Skeletal muscle cell (primary cell): ENCODE measurements at regions not wholly inside any gene's neighbourhood (a gene's known extent, or its start where the extent isn't known, plus 50 kb on each side); places are given as distances from the start of the nearest gene placed in this dataset.
"Not testable (repeated sequence)": the region's sequence is repeated elsewhere in the genome, so short reads cannot be mapped to it uniquely, and the experiment has no call there.

Experiments used
- DNase-seq: peaks from one replicate; pipeline ENCODE4 v3.0.0-alpha.2; 2010; ENCODE audit warnings: low read depth
- H3K4me3 ChIP-seq: 2 replicates; pipeline ENCODE4 v1.5.1; 2011; ENCODE audit warnings: low read depth, mild to moderate bottlenecking, control low read depth, low read length, moderate library complexity

GRCh38 chr7:25069900-25070443 is 55.1 kb downstream of the CYCS start:
- peak; percentile 51 for DNase-seq
- H3K4me3 ChIP-seq: no peak overlapping the region

DNA sequence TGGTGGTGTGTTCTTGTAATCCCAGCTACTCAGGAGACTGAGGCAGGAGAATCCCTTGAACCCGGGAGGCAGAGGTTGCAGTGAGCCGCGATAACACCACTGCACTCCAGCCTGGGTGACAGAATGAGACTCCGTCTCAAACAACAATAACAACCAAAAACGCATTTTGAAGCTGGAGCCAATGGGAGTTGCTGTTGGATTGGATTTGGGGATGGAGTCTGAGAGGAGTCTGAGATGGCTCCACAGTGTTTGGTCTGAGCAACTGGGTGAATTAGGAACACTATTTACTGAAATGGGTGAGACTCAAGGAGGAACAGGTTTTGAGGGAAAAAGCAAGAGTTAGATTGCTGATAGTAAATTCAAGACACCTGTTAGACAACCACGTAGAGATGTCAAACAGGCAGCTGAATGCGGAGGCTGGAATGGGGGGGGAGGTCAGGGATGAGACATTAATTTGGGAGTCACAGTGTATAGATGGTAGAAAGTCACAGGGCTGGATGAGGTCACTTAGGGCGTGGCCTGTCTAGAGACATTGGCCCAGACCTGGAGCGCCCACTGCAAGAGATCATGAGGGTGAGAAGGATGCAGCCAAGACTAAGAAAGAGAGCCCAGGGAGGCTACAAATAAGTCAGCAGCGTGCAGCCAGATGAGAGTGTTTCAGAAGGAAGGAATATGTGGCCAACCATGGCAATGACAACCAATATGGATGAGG is 56.4 kb downstream of the CYCS start:
- no peak overlapping the region for H3K4me3 ChIP-seq

GRCh38 chr7:25067726-25068501 is 57.1 kb downstream of the CYCS start:
- no peak overlapping the region for H3K4me3 ChIP-seq
- no peak for DNase-seq

More for the DNA sequence above, 56.4 kb downstream of the CYCS start:
- no peak for DNase-seq

GRCh38 chr7:25066253-25066652 is 58.8 kb downstream of the CYCS start:
- no peak for DNase-seq
- no peak overlapping the region for H3K4me3 ChIP-seq

- no peak overlapping the region for H3K4me3 ChIP-seq
Observed at GRCh38 chr7:25062380-25062779, 62.7 kb downstream of the CYCS start.

DNA sequence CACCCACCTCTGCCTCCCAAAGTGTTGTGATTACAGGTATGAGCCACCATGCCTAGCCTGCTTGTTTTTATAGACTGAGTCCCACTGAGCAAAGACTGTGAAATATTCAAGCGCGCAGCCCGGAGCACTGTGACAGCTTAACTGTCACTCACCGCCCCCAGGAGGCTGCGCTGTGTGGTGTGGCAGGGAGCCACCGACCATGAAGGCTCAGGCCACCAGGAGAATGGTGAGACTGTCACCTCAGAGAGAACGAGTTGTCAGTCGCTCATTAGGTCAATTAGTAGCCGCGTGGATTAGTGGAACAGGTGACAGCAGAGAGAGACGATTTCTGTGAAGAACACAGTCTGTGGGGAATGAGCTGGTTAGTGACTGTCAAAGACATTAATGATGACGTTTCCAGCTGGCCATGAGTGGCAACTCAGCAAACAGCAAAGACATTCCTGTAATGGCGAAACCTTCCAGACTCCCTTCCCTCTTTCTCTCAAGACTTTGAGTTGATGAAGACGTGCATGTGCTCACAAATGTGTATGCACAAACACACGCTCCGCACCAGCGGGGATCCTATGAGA is 64.5 kb downstream of the CYCS start:
- no peak overlapping the region for H3K4me3 ChIP-seq
- DNase-seq: no peak

More at GRCh38 chr7:25062380-25062779, 62.7 kb downstream of the CYCS start:
- no peak for DNase-seq

GRCh38 chr7:25059576-25059975 is 65.5 kb downstream of the CYCS start:
- no peak overlapping the region for H3K4me3 ChIP-seq
- no peak for DNase-seq

GRCh38 chr7:25056368-25056767 is 68.7 kb downstream of the CYCS start:
- no peak for DNase-seq
- no peak overlapping the region for H3K4me3 ChIP-seq

- DNase-seq: no peak
- H3K4me3 ChIP-seq: no peak overlapping the region
Observed at GRCh38 chr7:25055520-25056220, 69.4 kb downstream of the CYCS start.

DNA sequence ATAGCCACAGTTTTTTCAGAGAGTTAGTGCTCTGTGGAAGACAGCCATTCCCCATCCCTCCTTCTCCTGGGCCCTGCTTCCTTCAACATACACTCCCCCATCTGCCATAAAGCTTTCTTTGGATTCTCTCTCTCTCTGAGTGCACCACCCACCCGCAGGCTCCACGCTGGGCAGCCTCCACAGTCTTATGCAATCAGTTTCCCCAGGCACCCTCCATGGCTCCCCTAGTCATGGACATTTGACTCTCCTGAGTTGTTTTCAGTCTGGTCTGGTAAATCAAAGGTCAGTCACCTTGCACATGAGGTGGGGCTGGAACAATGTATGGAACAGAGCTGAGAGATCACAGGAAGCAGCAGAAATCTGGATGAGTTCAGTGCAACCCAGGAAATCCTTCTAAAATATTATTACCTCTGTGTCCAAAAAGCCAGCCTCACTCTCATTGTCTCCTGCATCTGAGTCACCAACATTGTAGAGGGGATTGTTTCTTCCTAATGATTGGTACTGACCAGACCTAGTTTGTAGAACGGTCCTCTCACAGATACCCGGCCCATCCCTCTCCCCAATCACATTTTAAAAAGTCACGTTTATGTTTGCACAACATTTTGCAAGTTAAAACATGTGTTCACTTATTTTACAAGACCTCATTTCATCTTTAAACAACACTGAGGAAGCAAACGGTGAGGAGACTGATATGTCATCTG is 70.1 kb downstream of the CYCS start:
- DNase-seq: no peak
- no peak overlapping the region for H3K4me3 ChIP-seq

DNA sequence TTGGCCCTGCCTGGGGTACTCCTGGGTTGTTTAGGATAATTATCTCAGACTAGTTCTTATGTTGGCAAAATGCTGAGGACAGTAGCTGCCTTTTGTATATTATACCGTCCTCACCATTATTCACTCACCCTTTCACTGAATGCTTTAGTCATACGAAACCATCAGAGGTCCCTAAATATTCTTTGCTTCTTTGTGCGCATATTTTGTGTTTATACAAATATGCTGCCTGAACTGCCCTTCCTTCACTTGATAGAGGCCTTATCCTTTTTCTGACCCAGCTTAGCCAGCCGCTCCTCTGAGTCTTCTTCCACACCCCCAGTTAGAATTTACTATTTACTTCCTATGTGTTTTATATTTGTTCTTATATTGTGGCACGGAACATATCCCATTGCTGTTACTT is 70.2 kb upstream of the OSBPL3 start:
- no peak for DNase-seq
- no peak overlapping the region for H3K4me3 ChIP-seq

- DNase-seq: no peak
- no peak overlapping the region for H3K4me3 ChIP-seq
Observed at GRCh38 chr7:25048444-25048834, 68.5 kb upstream of the OSBPL3 start.

- H3K4me3 ChIP-seq, DNase-seq: not testable (repeated sequence)
Observed at GRCh38 chr7:25047571-25048443, 67.8 kb upstream of the OSBPL3 start.

DNA sequence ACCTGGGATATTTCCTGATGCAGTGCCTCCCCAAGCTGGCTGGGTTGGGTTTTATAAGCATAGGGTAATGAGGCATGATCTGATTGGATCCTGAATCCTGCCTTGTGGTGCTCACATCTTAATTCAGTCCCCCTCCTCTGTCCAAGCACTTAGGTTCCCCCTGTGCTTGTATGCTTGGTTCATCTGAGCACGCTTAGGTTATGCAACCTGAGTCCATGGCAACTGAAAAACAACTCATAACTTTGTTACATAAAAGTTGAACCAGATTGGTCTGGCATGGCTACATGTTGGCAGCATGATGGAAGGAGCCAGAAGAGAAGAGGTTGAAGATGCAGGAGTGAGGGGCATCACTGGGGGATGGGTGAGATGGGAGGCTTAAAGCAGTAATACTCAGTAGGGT is 57.3 kb upstream of the OSBPL3 start:
- no peak overlapping the region for H3K4me3 ChIP-seq
- DNase-seq: no peak

DNA sequence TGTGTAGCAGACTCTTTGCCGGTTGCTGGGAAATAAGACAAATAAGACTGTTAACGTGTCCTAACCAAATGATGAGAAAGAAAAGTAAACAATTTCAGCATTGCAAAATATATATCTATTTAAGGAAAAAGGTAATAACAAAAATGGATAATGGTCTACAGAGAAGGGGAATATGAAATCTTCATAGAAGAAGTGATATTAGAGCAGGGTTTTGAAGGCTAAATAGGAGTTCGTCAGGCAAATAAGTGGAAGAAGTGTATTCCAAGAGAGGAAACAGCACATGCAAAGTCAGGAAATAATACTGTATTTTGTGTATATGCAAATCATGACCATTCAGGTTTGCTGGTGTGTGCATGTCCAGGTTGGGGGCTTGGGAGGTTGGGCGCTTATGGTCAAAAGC is 55.3 kb upstream of the OSBPL3 start:
- H3K4me3 ChIP-seq: no peak overlapping the region
- DNase-seq: no peak

GRCh38 chr7:25034136-25034535 is 54.2 kb upstream of the OSBPL3 start:
- H3K4me3 ChIP-seq: no peak overlapping the region
- no peak for DNase-seq

GRCh38 chr7:25032774-25033743 is 53.1 kb upstream of the OSBPL3 start:
- DNase-seq: no peak
- H3K4me3 ChIP-seq: no peak overlapping the region
